B cell (primary cell): ENCODE measurements at regions not wholly inside any gene's neighbourhood (a gene's known extent, or its start where the extent isn't known, plus 50 kb on each side); places are given as distances from the start of the nearest gene placed in this dataset.

Experiments
- ATAC-seq: fragments of 200-7000 bp; cut with Tn5 transposase; one replicate; pipeline ENCODE4 v1.10.0; 2021; ENCODE audit warnings: low read depth, mild to moderate bottlenecking, moderate number of reproducible peaks, moderate library complexity
- CTCF ChIA-PET: fragments of 350-600 bp; sonication (Branson Sonifier 250); formaldehyde crosslinking; loops from one replicate; lab custom pipeline; 2021; ENCODE audit warnings: antibody characterized with exemption, inconsistent platforms; lab: Charles Lee
- POLR2A ChIA-PET: fragments of 350-600 bp; sonication (Branson Sonifier 250); formaldehyde crosslinking; loops from one replicate; lab custom pipeline; 2021; ENCODE audit warnings: antibody characterized with exemption; lab: Charles Lee
- DNase-seq: peaks from one replicate; pipeline ENCODE4 v3.0.0; 2013
- H2AFZ ChIP-seq: 2 replicates; pipeline ENCODE4 v1.6.1; 2012; ENCODE audit warnings: mild to moderate bottlenecking, low read depth, low read length; ENCODE audit not compliant: insufficient read depth, poor library complexity, severe bottlenecking
- H3K27ac ChIP-seq, 2 donors: 1 replicate in 1 of 2; 2 replicates in 1 of 2; pipeline ENCODE4 v1.5.1; 2012 to 2013; ENCODE audit warnings: low read length in 2 of 2, mild to moderate bottlenecking in 2 of 2, moderate library complexity in 1 of 2
- H3K27me3 ChIP-seq, 4 experiments: fragments of 200-600 bp in 1 of 4; sonication (generic) in 1 of 4; replicated peaks in 1 of 4; 1 replicate in 2 of 4; 2 replicates in 2 of 4; pipeline versions ENCODE4 v1.6.1 to v1.7.0; 2013 to 2016; ENCODE audit warnings: low read length in 3 of 4, mild to moderate bottlenecking in 2 of 4, mixed read lengths in 1 of 4, moderate library complexity in 1 of 4; ENCODE audit not compliant: insufficient read depth in 4 of 4, control insufficient read depth in 3 of 4; ENCODE audit errors: control extremely low read depth in 1 of 4
- H3K36me3 ChIP-seq, 2 experiments: replicated peaks in 1 of 2; 1 replicate in 1 of 2; 2 replicates in 1 of 2; pipeline versions ENCODE4 v1.6.1 to v1.7.1; 2013; ENCODE audit warnings: low read length in 1 of 2; ENCODE audit not compliant: insufficient read depth in 2 of 2, control insufficient read depth in 1 of 2; ENCODE audit errors: control extremely low read depth in 1 of 2, extremely low read depth in 1 of 2
- H3K4me1 ChIP-seq, 2 donors: fragments of 200-600 bp in 1 of 2; sonication (generic) in 1 of 2; 1 replicate in 1 of 2; 2 replicates in 1 of 2; pipeline versions ENCODE4 v1.5.1 to v1.6.1; 2013 to 2017; ENCODE audit warnings: low read length in 2 of 2; ENCODE audit not compliant: control insufficient read depth in 2 of 2, insufficient read depth in 2 of 2
- H3K4me2 ChIP-seq: replicated peaks from 2 replicates; pipeline ENCODE3; 2012; ENCODE audit warnings: mild to moderate bottlenecking, low read depth, low read length; ENCODE audit not compliant: poor library complexity, severe bottlenecking
- H3K4me3 ChIP-seq, 5 experiments: fragments of 200-600 bp in 1 of 5; sonication (generic) in 1 of 5; 1 replicate in 3 of 5; 2 replicates in 2 of 5; pipeline versions ENCODE4 v1.5.1 to v1.7.0; 2011 to 2016; ENCODE audit warnings: low read length in 4 of 5, mild to moderate bottlenecking in 4 of 5, low read depth in 2 of 5, control low read depth in 1 of 5, moderate library complexity in 1 of 5; ENCODE audit not compliant: insufficient read depth in 1 of 5; ENCODE audit errors: control extremely low read depth in 1 of 5, extremely low read depth in 1 of 5
- H3K79me2 ChIP-seq: fragments of 200-600 bp; sonication (generic); one replicate; pipeline ENCODE4 v1.6.0; 2016; ENCODE audit warnings: low read length; ENCODE audit not compliant: control insufficient read depth, insufficient read depth
- H3K9ac ChIP-seq: fragments of 200-600 bp; sonication (generic); 2 replicates; pipeline ENCODE4 v1.6.1; 2017; ENCODE audit warnings: mild to moderate bottlenecking, low read length, moderate library complexity
- H3K9me3 ChIP-seq, 3 donors: one replicate each; pipeline versions ENCODE4 v1.6.1 to v1.7.1; 2013; ENCODE audit warnings: low read length in 2 of 3; ENCODE audit not compliant: control insufficient read depth in 2 of 3, insufficient read depth in 1 of 3; ENCODE audit errors: control extremely low read depth in 1 of 3
- H4K20me1 ChIP-seq: 2 replicates; pipeline ENCODE4 v1.6.0; 2012; ENCODE audit warnings: mild to moderate bottlenecking, low read length; ENCODE audit not compliant: insufficient read depth, control insufficient read depth, poor library complexity, severe bottlenecking
- H3K27ac Mint-ChIP-seq: one replicate; pipeline ENCODE4 v1.8.0; 2021; ENCODE audit warnings: mixed read lengths
- H3K27me3 Mint-ChIP-seq: one replicate; pipeline ENCODE4 v1.8.0; 2021; ENCODE audit warnings: mixed read lengths
- H3K4me1 Mint-ChIP-seq: one replicate; pipeline ENCODE4 v1.8.0; 2021; ENCODE audit warnings: mixed read lengths
- H3K4me3 Mint-ChIP-seq: one replicate; pipeline ENCODE4 v1.8.0; 2021; ENCODE audit warnings: mixed read lengths
- H3K9me3 Mint-ChIP-seq: one replicate; pipeline ENCODE4 v1.8.0; 2022; ENCODE audit warnings: mixed read lengths; ENCODE audit not compliant: insufficient read depth
- CTCF ChIP-seq: fragments of 200-600 bp; IDR thresholded peaks from one replicate; pipeline ENCODE4 v1.8.0; 2022; ENCODE audit warnings: antibody characterized with exemption, mild to moderate bottlenecking
- EZH2 ChIP-seq: IDR thresholded peaks from 2 replicates; pipeline ENCODE4 v1.6.1; 2012; ENCODE audit warnings: borderline replicate concordance, low read depth, mild to moderate bottlenecking, moderate library complexity, low read length; ENCODE audit not compliant: insufficient read depth, poor library complexity, severe bottlenecking
- WGBS: methylation state at CpG from one replicate; pipeline ENCODE4 v1.1.5; 2013; ENCODE audit warnings: missing lambda C conversion rate; ENCODE audit not compliant: insufficient coverage; 5-methylcytosine and 5-hydroxymethylcytosine counted together
- intact Hi-C: fragments of 100-400 bp; cut with micrococcal nuclease; formaldehyde crosslinking; loops from one replicate; pipeline ENCODE4 v1.10.0; 2022

GRCh38 chr15:39456159-39456558 lies 124.7 kb upstream of the THBS1 start:
- Histone ChIP-seq H4K20me1 (no peaks in the 10 kb centered on the region), H2AFZ (no peak overlapping the region), H3K27me3 (no peaks in the 10 kb centered on the region), H3K27ac (no peak overlapping the region), H3K79me2 (no peaks in the 10 kb centered on the region), H3K4me2 (no peak overlapping the region), H3K9ac (no peak overlapping the region), H3K4me3 (no peak overlapping the region), H3K36me3 (no peaks in the 10 kb centered on the region), H3K9me3 (no peaks in the 10 kb centered on the region), H3K4me1 (no peaks in the 10 kb centered on the region)
- Mint-ChIP-seq H3K4me1 (no peaks in the 10 kb centered on the region), H3K27ac (no peak overlapping the region), H3K27me3 (peaks cover 3% of the 10 kb centered on the region), H3K4me3 (no peak overlapping the region), H3K9me3 (no peaks in the 10 kb centered on the region)
- DNase-seq (no peak), ATAC-seq (no peak)
- WGBS = 100% methylated on average over 2 of the region's 2 CpGs
- POLR2A ChIA-PET = no interaction called here
- intact Hi-C loops = no loop called here
- TF ChIP-seq CTCF = no peak
- CTCF ChIA-PET = no interaction called here

GRCh38 chr15:39456582-39457330 lies 124.1 kb upstream of the THBS1 start:
- Histone ChIP-seq H3K27ac (no peak overlapping the region), H3K4me1 (no peaks in the 10 kb centered on the region), H4K20me1 (no peaks in the 10 kb centered on the region), H3K36me3 (no peaks in the 10 kb centered on the region), H3K9ac (no peak overlapping the region), H3K4me2 (no peak overlapping the region), H3K27me3 (no peaks in the 10 kb centered on the region), H2AFZ (no peak overlapping the region), H3K9me3 (no peaks in the 10 kb centered on the region), H3K79me2 (no peaks in the 10 kb centered on the region), H3K4me3 (no peak overlapping the region)
- DNase-seq (no peak), ATAC-seq (no peak)
- Mint-ChIP-seq H3K9me3 (no peaks in the 10 kb centered on the region), H3K4me3 (no peak overlapping the region), H3K4me1 (no peaks in the 10 kb centered on the region), H3K27me3 (peaks cover 3% of the 10 kb centered on the region), H3K27ac (no peak overlapping the region)
- TF ChIP-seq EZH2 = no peak
- TF ChIP-seq CTCF = no peak
- CTCF ChIA-PET = no interaction called here
- POLR2A ChIA-PET = no interaction called here
- intact Hi-C loops = no loop called here
- WGBS = 100% methylated on average over 2 of the region's 10 CpGs
